ENCODE measurements at regions not wholly inside any gene's neighbourhood (a gene's known extent, or its start where the extent isn't known, plus 50 kb on each side); places are given as distances from the start of the nearest gene placed in this dataset.

DNA sequence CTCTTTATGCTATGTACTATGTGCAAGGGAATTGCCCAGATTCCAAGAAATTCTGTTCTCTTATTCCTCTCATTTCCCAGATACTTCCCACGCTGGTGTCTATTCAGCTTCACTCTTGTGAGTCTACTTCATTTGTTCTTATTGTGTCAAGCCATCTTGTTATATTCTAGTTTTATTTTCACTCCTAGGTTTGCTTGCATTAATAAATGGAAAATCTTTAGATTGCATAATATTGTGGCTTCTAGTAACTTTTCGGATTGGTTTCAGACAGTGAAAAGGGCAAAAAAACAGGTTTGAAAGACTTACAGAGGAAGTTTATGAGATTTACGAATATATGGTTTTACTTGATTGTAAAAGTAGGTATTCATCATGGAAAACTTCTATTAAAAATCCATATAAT lies 128.4 kb downstream of the BTC start:
- no peak for TF ChIP-seq ZFP37 (tag by site-specific recombination; IDR thresholded peaks at IDR 0.05)
- no peak for TF ChIP-seq ZSCAN16 (tag by site-specific recombination; IDR thresholded peaks at IDR 0.05)
- TF ChIP-seq, protein P1, sequence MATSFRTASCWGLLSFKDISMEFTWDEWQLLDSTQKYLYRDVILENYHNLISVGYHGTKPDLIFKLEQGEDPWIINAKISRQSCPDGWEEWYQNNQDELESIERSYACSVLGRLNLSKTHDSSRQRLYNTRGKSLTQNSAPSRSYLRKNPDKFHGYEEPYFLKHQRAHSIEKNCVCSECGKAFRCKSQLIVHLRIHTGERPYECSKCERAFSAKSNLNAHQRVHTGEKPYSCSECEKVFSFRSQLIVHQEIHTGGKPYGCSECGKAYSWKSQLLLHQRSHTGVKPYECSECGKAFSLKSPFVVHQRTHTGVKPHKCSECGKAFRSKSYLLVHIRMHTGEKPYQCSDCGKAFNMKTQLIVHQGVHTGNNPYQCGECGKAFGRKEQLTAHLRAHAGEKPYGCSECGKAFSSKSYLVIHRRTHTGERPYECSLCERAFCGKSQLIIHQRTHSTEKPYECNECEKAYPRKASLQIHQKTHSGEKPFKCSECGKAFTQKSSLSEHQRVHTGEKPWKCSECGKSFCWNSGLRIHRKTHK (tag by site-specific recombination; IDR thresholded peaks at IDR 0.05) = no peak
- TF ChIP-seq PRDM6 (tag by site-specific recombination; IDR thresholded peaks at IDR 0.05) = no peak
- no peak for TF ChIP-seq ZNF274 (IDR thresholded peaks at IDR 0.05; ENCODE audit: low read length)
- TF ChIP-seq ZNF274 (tag by site-specific recombination; IDR thresholded peaks at IDR 0.05; ENCODE audit: borderline replicate concordance) = no peak
- TF ChIP-seq AEBP2 (tag by site-specific recombination; IDR thresholded peaks at IDR 0.05; ENCODE audit: borderline replicate concordance) = no peak
- TF ChIP-seq ZNF473 (tag by site-specific recombination; IDR thresholded peaks at IDR 0.05) = no peak
- no peak for TF ChIP-seq KLF7 (tag by site-specific recombination; IDR thresholded peaks at IDR 0.05; ENCODE audit: borderline replicate concordance)
- no peak for TF ChIP-seq ZNF211 (tag by site-specific recombination; IDR thresholded peaks at IDR 0.05; ENCODE audit: low read depth)
- TF ChIP-seq ZNF664 (tag by site-specific recombination; IDR thresholded peaks at IDR 0.05) = no peak
- TF ChIP-seq PRDM1 (tag by site-specific recombination; IDR thresholded peaks at IDR 0.05) = no peak
- Histone ChIP-seq H3K4me3 (ENCODE audit: low read depth, low read length) (no peak overlapping the region), H3K27ac (ENCODE audit: extremely low read depth, low read depth, low read length) (no peak overlapping the region), H3K36me3 (ENCODE audit: control insufficient read depth in 2 of 2, insufficient read depth in 1 of 2, low read length in 2 of 2) (no peaks in the 10 kb centered on the region), H3K9me3 (ENCODE audit: control insufficient read depth, insufficient read depth, low read depth, low read length) (no peaks in the 10 kb centered on the region), H3K4me1 (ENCODE audit: control insufficient read depth, insufficient read depth, low read length) (peaks cover 4% of the 10 kb centered on the region; the same call in 1 of the 2 replicates)
- ChIA-PET CTCF (interaction anchor here (0.8 to 1.4 kb wide), 3 partner anchors 10 to 43 kb away, joined by 3 to 4 read pairs (median 4); no protein-coding TSS in a partner anchor), POLR2A (no interaction called here)

- peak; percentile 80 for TF ChIP-seq PRDM1 (tag by site-specific recombination; IDR thresholded peaks at IDR 0.05)
- TF ChIP-seq ZNF174 (tag by site-specific recombination; IDR thresholded peaks at IDR 0.05) = no peak
- no peak for TF ChIP-seq ZNF555 (tag by site-specific recombination; conservative IDR thresholded peaks at IDR 0.05)
- Histone ChIP-seq H3K4me3 (ENCODE audit: low read depth, low read length) (no peak overlapping the region), H3K4me1 (ENCODE audit: control insufficient read depth, insufficient read depth, low read length) (peaks cover 4% of the 10 kb centered on the region; the same call in 1 of the 2 replicates), H3K9me3 (ENCODE audit: control insufficient read depth, insufficient read depth, low read depth, low read length) (no peaks in the 10 kb centered on the region), H3K36me3 (ENCODE audit: control insufficient read depth in 2 of 2, insufficient read depth in 1 of 2, low read length in 2 of 2) (no peaks in the 10 kb centered on the region), H3K27ac (ENCODE audit: extremely low read depth, low read depth, low read length) (no peak overlapping the region)
- ChIA-PET POLR2A (no interaction called here), CTCF (interaction anchor here (0.6 to 1.3 kb wide), 5 partner anchors 134 to 439 kb away, joined by 3 to 6 read pairs (median 4); no protein-coding TSS in a partner anchor)
These were observed 126.9 kb downstream of the BTC start for GRCh38 chr4:74667438-74667837.

- H3K4me3 ChIP-seq (ENCODE audit: low read depth, low read length) = no peak overlapping the region
- no peak overlapping the region for H3K27ac ChIP-seq (ENCODE audit: extremely low read depth, low read depth, low read length)
- ChIA-PET POLR2A (no interaction called here), CTCF (interaction anchor here (0.7 to 3.6 kb wide), 4 partner anchors 136 to 347 kb away, joined by 3 to 21 read pairs (median 4); no protein-coding TSS in a partner anchor)
- no peaks in the 10 kb centered on the region for H3K9me3 ChIP-seq (ENCODE audit: control insufficient read depth, insufficient read depth, low read depth, low read length)
- peaks cover 4% of the 10 kb centered on the region; the same call in 1 of the 2 replicates for H3K4me1 ChIP-seq (ENCODE audit: control insufficient read depth, insufficient read depth, low read length)
- H3K36me3 ChIP-seq (ENCODE audit: control insufficient read depth in 2 of 2, insufficient read depth in 1 of 2, low read length in 2 of 2) = no peaks in the 10 kb centered on the region
- TF ChIP-seq ZNF350 (tag by site-specific recombination; IDR thresholded peaks at IDR 0.05) = no peak
- no peak for TF ChIP-seq HIC1 (tag by site-specific recombination; IDR thresholded peaks at IDR 0.05)
- TF ChIP-seq FEZF1 (tag by site-specific recombination; IDR thresholded peaks at IDR 0.05) = no peak
- no peak for TF ChIP-seq ZBTB49 (tag by site-specific recombination; IDR thresholded peaks at IDR 0.05; ENCODE audit: low read depth)
- TF ChIP-seq ZNF18 (tag by site-specific recombination; IDR thresholded peaks at IDR 0.05) = no peak
- TF ChIP-seq SCRT2 (tag by site-specific recombination; IDR thresholded peaks at IDR 0.05) = no peak
- TF ChIP-seq ZNF768 (tag by site-specific recombination; IDR thresholded peaks at IDR 0.05) = no peak
These were observed 126.4 kb downstream of the BTC start for GRCh38 chr4:74667944-74668343.
